SK-N-SH (cell line): ENCODE measurements at regions not wholly inside any gene's neighbourhood (a gene's known extent, or its start where the extent isn't known, plus 50 kb on each side); places are given as distances from the start of the nearest gene placed in this dataset.
A peak's percentile ranks its signal among the peaks of the same experiment; 100 is the strongest.

Experiments
- CHD2 ChIP-seq: fragments of 150-350 bp; IDR thresholded peaks from 2 replicates; pipeline ENCODE4 v1.6.1; 2018; ENCODE audit warnings: low read length; ENCODE audit not compliant: partially characterized antibody
- ELF1 ChIP-seq: IDR thresholded peaks from 2 replicates; pipeline ENCODE4 v1.4.0; 2012
- GABPA ChIP-seq: IDR thresholded peaks from 2 replicates; pipeline ENCODE4 v1.4.0; 2012; ENCODE audit warnings: low read depth, mild to moderate bottlenecking
- GATA2 ChIP-seq: sonication (generic); formaldehyde crosslinking; IDR thresholded peaks from 2 replicates; pipeline ENCODE4 v1.5.0; 2020; ENCODE audit warnings: mild to moderate bottlenecking, missing genetic modification reagents
- MEF2A ChIP-seq: IDR thresholded peaks from 2 replicates; pipeline ENCODE4 v1.4.0; 2012; ENCODE audit warnings: low read depth, borderline replicate concordance
- NFIC ChIP-seq: IDR thresholded peaks from 2 replicates; pipeline ENCODE4 v1.4.0; 2012; ENCODE audit warnings: borderline replicate concordance
- NRF1 ChIP-seq: IDR thresholded peaks from 2 replicates; pipeline ENCODE4 v1.6.1; 2012; ENCODE audit warnings: low read depth, mild to moderate bottlenecking, low read length
- RAD21 ChIP-seq: IDR thresholded peaks from 2 replicates; pipeline ENCODE4 v1.6.1; 2012; ENCODE audit warnings: mild to moderate bottlenecking, low read length
- RCOR1 ChIP-seq: fragments of 150-350 bp; IDR thresholded peaks from 2 replicates; pipeline ENCODE4 v1.6.1; 2017; ENCODE audit warnings: antibody characterized with exemption, low read length
- RFX5 ChIP-seq: IDR thresholded peaks from 2 replicates; pipeline ENCODE4 v1.6.1; 2012; ENCODE audit warnings: mild to moderate bottlenecking, improper control_type of control experiment, low read length
- SIN3A ChIP-seq: IDR thresholded peaks from 2 replicates; pipeline ENCODE4 v1.6.1; 2012; ENCODE audit warnings: low read depth, mild to moderate bottlenecking, low read length, moderate library complexity, borderline replicate concordance
- SMC3 ChIP-seq: IDR thresholded peaks from 2 replicates; pipeline ENCODE4 v1.6.1; 2012; ENCODE audit warnings: low read depth, low read length, improper control_type of control experiment
- TCF12 ChIP-seq: IDR thresholded peaks from 2 replicates; pipeline ENCODE4 v1.4.0; 2012
- YY1 ChIP-seq: IDR thresholded peaks from 2 replicates; pipeline ENCODE4 v1.4.0; 2012; ENCODE audit warnings: low read depth, mild to moderate bottlenecking
- TF ChIP-seq, protein P1 (sequence below): fragments of 200-600 bp; sonication (generic); IDR thresholded peaks from 2 replicates; pipeline ENCODE4 v1.6.1; 2017; ENCODE audit warnings: antibody characterized with exemption, mild to moderate bottlenecking, moderate library complexity
- TF ChIP-seq, protein P2 (sequence below): fragments of 150-350 bp; IDR thresholded peaks from 2 replicates; pipeline ENCODE4 v1.6.1; 2016; ENCODE audit warnings: mild to moderate bottlenecking, low read depth, low read length
- TF ChIP-seq, protein P3 (sequence below): IDR thresholded peaks from 2 replicates; pipeline ENCODE4; 2012
- TF ChIP-seq, protein P4 (sequence below): IDR thresholded peaks from 2 replicates; pipeline ENCODE4 v1.4.0; 2012; ENCODE audit warnings: low read depth
- TF ChIP-seq, protein P5 (sequence below): fragments of 150-350 bp; IDR thresholded peaks from 2 replicates; pipeline ENCODE4 v1.6.1; 2017; ENCODE audit warnings: antibody characterized with exemption, low read length, low read depth, borderline replicate concordance

DNA sequence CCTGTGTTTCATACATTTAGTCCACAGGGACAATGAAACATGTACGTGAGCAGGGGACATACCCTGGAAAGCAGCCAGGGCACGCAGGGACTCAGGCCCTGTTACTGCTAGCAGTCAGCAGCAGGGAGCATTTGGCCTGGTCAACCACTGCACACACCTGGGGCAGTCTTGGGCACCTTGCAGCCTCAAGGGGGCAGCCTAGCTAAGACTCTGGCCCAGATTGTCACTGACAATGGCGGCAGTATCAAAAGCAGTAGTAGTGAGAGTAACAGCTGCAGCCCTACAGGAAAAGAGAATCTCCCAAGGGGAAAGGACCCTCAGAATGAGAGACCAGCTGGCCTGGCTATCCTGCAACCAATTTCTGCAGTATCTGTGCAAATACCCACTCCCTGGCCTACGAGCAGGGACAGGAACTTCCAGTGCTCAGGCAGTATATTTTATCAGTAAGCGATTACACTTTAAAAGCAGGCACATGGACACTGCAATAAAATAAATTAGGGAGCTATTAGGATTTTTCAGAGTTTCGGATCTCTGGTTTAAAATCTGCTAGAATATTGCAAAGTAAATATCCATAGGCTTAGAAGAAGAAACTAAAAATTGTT, 475.6 kb downstream of the LTN1 start (continued):
- TF ChIP-seq RFX5 (no peak), NFIC (no peak), SMC3 (peak; percentile 52; the same call in 1 of the 2 replicates), MEF2A (no peak), YY1 (peak; percentile 44; the same call in 1 of the 2 replicates), CHD2 (no peak), RCOR1 (no peak; the same call in 1 of the 2 replicates), NRF1 (no peak), GABPA (no peak), ELF1 (no peak), TCF12 (no peak), RAD21 (peak; percentile 60), SIN3A (no peak), GATA2 (CRISPR knock-in tag) (no peak)
- TF ChIP-seq, protein P1, sequence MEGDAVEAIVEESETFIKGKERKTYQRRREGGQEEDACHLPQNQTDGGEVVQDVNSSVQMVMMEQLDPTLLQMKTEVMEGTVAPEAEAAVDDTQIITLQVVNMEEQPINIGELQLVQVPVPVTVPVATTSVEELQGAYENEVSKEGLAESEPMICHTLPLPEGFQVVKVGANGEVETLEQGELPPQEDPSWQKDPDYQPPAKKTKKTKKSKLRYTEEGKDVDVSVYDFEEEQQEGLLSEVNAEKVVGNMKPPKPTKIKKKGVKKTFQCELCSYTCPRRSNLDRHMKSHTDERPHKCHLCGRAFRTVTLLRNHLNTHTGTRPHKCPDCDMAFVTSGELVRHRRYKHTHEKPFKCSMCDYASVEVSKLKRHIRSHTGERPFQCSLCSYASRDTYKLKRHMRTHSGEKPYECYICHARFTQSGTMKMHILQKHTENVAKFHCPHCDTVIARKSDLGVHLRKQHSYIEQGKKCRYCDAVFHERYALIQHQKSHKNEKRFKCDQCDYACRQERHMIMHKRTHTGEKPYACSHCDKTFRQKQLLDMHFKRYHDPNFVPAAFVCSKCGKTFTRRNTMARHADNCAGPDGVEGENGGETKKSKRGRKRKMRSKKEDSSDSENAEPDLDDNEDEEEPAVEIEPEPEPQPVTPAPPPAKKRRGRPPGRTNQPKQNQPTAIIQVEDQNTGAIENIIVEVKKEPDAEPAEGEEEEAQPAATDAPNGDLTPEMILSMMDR: peak; percentile 67
- TF ChIP-seq, protein P2, sequence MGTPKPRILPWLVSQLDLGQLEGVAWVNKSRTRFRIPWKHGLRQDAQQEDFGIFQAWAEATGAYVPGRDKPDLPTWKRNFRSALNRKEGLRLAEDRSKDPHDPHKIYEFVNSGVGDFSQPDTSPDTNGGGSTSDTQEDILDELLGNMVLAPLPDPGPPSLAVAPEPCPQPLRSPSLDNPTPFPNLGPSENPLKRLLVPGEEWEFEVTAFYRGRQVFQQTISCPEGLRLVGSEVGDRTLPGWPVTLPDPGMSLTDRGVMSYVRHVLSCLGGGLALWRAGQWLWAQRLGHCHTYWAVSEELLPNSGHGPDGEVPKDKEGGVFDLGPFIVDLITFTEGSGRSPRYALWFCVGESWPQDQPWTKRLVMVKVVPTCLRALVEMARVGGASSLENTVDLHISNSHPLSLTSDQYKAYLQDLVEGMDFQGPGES: no peak
- TF ChIP-seq, protein P3, sequence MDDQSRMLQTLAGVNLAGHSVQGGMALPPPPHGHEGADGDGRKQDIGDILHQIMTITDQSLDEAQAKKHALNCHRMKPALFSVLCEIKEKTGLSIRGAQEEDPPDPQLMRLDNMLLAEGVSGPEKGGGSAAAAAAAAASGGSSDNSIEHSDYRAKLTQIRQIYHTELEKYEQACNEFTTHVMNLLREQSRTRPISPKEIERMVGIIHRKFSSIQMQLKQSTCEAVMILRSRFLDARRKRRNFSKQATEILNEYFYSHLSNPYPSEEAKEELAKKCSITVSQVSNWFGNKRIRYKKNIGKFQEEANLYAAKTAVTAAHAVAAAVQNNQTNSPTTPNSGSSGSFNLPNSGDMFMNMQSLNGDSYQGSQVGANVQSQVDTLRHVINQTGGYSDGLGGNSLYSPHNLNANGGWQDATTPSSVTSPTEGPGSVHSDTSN: no peak
- TF ChIP-seq, protein P4, sequence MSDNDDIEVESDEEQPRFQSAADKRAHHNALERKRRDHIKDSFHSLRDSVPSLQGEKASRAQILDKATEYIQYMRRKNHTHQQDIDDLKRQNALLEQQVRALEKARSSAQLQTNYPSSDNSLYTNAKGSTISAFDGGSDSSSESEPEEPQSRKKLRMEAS: no peak
- TF ChIP-seq, protein P5, sequence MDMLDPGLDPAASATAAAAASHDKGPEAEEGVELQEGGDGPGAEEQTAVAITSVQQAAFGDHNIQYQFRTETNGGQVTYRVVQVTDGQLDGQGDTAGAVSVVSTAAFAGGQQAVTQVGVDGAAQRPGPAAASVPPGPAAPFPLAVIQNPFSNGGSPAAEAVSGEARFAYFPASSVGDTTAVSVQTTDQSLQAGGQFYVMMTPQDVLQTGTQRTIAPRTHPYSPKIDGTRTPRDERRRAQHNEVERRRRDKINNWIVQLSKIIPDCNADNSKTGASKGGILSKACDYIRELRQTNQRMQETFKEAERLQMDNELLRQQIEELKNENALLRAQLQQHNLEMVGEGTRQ: no peak
